PC-3 (cell line): ENCODE measurements at regions not wholly inside any gene's neighbourhood (a gene's known extent, or its start where the extent isn't known, plus 50 kb on each side); places are given as distances from the start of the nearest gene placed in this dataset.

Experiments used
- ATAC-seq: fragments of 200-7000 bp; cut with Tn5 transposase; 2 replicates; pipeline ENCODE4 v1.9.1; 2020; ENCODE audit warnings: mild to moderate bottlenecking, moderate library complexity
- BruUV-seq: library from RNA; stranded (reverse); fragments of 400-500 nt; replicated peaks from 2 replicates; lab custom pipeline; 2021; lab: Mats Ljungman, UMichigan
- CTCF ChIA-PET: fragments of 300-600 bp; sonication (Branson Sonifier 250); formaldehyde crosslinking; loops from one replicate; lab custom pipeline; 2022; ENCODE audit warnings: antibody characterized with exemption; lab: Charles Lee
- POLR2A ChIA-PET: fragments of 300-600 bp; sonication (Branson Sonifier 250); formaldehyde crosslinking; loops from one replicate; lab custom pipeline; 2022; ENCODE audit warnings: antibody characterized with exemption; ENCODE audit not compliant: unreplicated experiment; lab: Charles Lee
- DNase-seq: peaks from one replicate; pipeline ENCODE4 v3.0.0-alpha.2; 2015
- H2AFZ ChIP-seq: fragments of 300-600 bp; sonication (generic); 2 replicates; pipeline ENCODE4 v1.6.0; 2016; ENCODE audit warnings: antibody characterized with exemption, low read length
- H3F3A ChIP-seq: fragments of 300-600 bp; sonication (generic); one replicate; pipeline ENCODE4 v1.6.0; 2017; ENCODE audit warnings: antibody characterized with exemption, low read length, control low read depth, mild to moderate bottlenecking; ENCODE audit not compliant: unreplicated experiment
- H3K27ac ChIP-seq: fragments of 300-600 bp; sonication (generic); 2 replicates; pipeline ENCODE4 v1.5.1; 2016; ENCODE audit warnings: mild to moderate bottlenecking, low read length
- H3K27me3 ChIP-seq: fragments of 300-600 bp; sonication (generic); 2 replicates; pipeline ENCODE4 v1.6.1; 2016; ENCODE audit warnings: low read length, mixed read lengths
- H3K36me3 ChIP-seq: fragments of 300-600 bp; sonication (generic); 2 replicates; pipeline ENCODE4 v1.6.1; 2016; ENCODE audit warnings: low read depth, mixed run types, low read length, mixed read lengths
- H3K4me1 ChIP-seq: fragments of 300-600 bp; sonication (generic); 2 replicates; pipeline ENCODE4 v1.5.1; 2016; ENCODE audit warnings: low read length; ENCODE audit not compliant: insufficient read depth
- H3K4me2 ChIP-seq: fragments of 300-600 bp; sonication (generic); 2 replicates; pipeline ENCODE4 v1.6.0; 2016; ENCODE audit warnings: low read length
- H3K4me3 ChIP-seq: fragments of 300-600 bp; sonication (generic); 2 replicates; pipeline ENCODE4 v1.5.1; 2016; ENCODE audit warnings: mild to moderate bottlenecking, low read length, mixed read lengths
- H3K79me2 ChIP-seq: fragments of 300-600 bp; sonication (generic); 2 replicates; pipeline ENCODE4 v1.6.1; 2017; ENCODE audit warnings: low read length, mixed read lengths
- H3K9ac ChIP-seq: fragments of 300-600 bp; sonication (generic); 2 replicates; pipeline ENCODE4 v1.6.0; 2016; ENCODE audit warnings: mild to moderate bottlenecking, low read length
- H3K9me2 ChIP-seq: fragments of 300-600 bp; sonication (generic); replicated peaks from 2 replicates; pipeline ENCODE4 v1.6.1; 2016; ENCODE audit warnings: mixed run types, low read length, mixed read lengths
- H3K9me3 ChIP-seq: fragments of 300-600 bp; sonication (generic); 2 replicates; pipeline ENCODE4 v1.6.1; 2016; ENCODE audit warnings: low read length, mixed read lengths
- H4K20me1 ChIP-seq: fragments of 300-600 bp; sonication (generic); 2 replicates; pipeline ENCODE4 v1.6.1; 2016; ENCODE audit warnings: low read length, mixed read lengths
- EZH2 ChIP-seq: fragments of 300-600 bp; sonication (generic); IDR thresholded peaks from one replicate; pipeline ENCODE4 v1.6.1; 2017; ENCODE audit warnings: antibody characterized with exemption, mild to moderate bottlenecking, low read length; ENCODE audit not compliant: unreplicated experiment
- EZH2phosphoT487 ChIP-seq: fragments of 300-600 bp; sonication (generic); IDR thresholded peaks from 2 replicates; pipeline ENCODE4 v1.6.1; 2018; ENCODE audit warnings: mild to moderate bottlenecking, antibody characterized with exemption, low read length, borderline replicate concordance
- intact Hi-C: fragments of 100-400 bp; cut with micrococcal nuclease; formaldehyde crosslinking; loops from 2 replicates; pipeline ENCODE4 v1.9.0; 2023
- TF ChIP-seq, protein P1 (sequence below): fragments of 300-600 bp; sonication (generic); conservative IDR thresholded peaks from 2 replicates; pipeline ENCODE4 v1.5.1; 2017; ENCODE audit warnings: antibody characterized with exemption, low read depth, mild to moderate bottlenecking, low read length

DNA sequence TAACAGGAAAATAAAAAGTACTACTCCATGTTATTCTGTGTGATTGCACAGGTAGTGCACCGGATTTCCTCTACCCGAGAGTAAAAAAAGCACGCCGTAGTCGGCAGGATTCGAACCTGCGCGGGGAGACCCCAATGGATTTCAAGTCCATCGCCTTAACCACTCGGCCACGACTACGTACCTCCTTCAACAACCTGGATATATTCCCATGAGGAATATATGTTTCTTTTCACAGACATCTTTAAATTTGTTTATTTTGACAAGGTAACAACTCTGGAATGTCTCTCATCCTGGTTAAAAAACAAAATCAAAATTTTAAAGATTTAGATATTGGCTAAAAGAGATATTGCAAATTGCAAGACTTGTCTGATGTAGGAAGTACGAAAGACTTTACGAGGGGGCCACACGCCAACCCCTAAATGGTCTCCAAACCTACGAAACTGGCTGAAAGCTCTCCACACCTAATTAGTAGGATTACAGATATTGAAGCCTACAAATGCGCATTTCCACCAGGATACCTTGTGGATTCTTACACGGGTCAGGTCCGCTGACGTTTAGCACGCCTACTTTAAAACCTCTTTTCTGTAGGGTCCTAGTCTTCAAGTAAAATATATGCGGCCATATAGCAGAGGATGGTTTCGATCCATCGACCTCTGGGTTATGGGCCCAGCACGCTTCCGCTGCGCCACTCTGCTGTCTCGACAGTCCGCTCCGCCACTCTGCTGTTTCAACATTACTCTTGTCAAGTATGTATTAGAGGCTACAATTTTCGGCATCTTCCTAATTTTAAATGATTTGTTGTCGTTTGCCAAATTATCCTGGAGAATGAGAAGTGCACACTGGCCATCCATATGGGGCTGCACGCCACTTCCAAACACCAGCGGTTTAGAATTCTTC is 52.2 kb upstream of the BTN3A2 start:
- ChIA-PET POLR2A (interaction anchor here (0.6 kb wide), 1 partner anchor 224 kb away, joined by 3 read pairs; no protein-coding TSS in a partner anchor), CTCF (no interaction called here)
- DNase-seq (peak; percentile 91), ATAC-seq (peak; percentile 70)
- H3K9me2 ChIP-seq: no peaks in the 10 kb centered on the region
- H3K4me2 ChIP-seq: peak overlapping the region; percentile 88
- peaks cover 23% of the 10 kb centered on the region for H3K4me1 ChIP-seq
- peak overlapping the region; percentile 73 for H3K4me3 ChIP-seq
- no peaks in the 10 kb centered on the region for H3K36me3 ChIP-seq
- BruUV-seq: no TSS peak
- H4K20me1 ChIP-seq: no peaks in the 10 kb centered on the region
- H3K27me3 ChIP-seq: no peaks in the 10 kb centered on the region
- peaks cover 8% of the 10 kb centered on the region for H3F3A ChIP-seq
- intact Hi-C loops: loop anchor here (1.0 kb wide), 5 partner anchors 10 to 260 kb away; a partner anchor contains a TSS
- TF ChIP-seq EZH2 (no peak), EZH2phosphoT487 (no peak)
- TF ChIP-seq, protein P1, sequence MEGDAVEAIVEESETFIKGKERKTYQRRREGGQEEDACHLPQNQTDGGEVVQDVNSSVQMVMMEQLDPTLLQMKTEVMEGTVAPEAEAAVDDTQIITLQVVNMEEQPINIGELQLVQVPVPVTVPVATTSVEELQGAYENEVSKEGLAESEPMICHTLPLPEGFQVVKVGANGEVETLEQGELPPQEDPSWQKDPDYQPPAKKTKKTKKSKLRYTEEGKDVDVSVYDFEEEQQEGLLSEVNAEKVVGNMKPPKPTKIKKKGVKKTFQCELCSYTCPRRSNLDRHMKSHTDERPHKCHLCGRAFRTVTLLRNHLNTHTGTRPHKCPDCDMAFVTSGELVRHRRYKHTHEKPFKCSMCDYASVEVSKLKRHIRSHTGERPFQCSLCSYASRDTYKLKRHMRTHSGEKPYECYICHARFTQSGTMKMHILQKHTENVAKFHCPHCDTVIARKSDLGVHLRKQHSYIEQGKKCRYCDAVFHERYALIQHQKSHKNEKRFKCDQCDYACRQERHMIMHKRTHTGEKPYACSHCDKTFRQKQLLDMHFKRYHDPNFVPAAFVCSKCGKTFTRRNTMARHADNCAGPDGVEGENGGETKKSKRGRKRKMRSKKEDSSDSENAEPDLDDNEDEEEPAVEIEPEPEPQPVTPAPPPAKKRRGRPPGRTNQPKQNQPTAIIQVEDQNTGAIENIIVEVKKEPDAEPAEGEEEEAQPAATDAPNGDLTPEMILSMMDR: no peak
- H3K27ac ChIP-seq: peak overlapping the region; percentile 49
- peak overlapping the region; percentile 37 for H3K9ac ChIP-seq
- H2AFZ ChIP-seq: peak overlapping the region; percentile 82
- no peaks in the 10 kb centered on the region for H3K9me3 ChIP-seq
- H3K79me2 ChIP-seq: no peaks in the 10 kb centered on the region
